IMR-90 (cell line): ENCODE measurements at regions not wholly inside any gene's neighbourhood (a gene's known extent, or its start where the extent isn't known, plus 50 kb on each side); places are given as distances from the start of the nearest gene placed in this dataset.

ENCODE experiments used
- ATAC-seq: fragments of 200-7000 bp; cut with Tn5 transposase; 2 replicates; pipeline ENCODE4 v1.9.1; 2020; ENCODE audit warnings: low read depth, mild to moderate bottlenecking, moderate library complexity
- BruUV-seq: library from RNA; stranded (reverse); fragments of 400-500 nt; replicated peaks from 2 replicates; lab custom pipeline; 2021; lab: Mats Ljungman, UMichigan
- CTCF ChIA-PET: fragments of 300-600 bp; formaldehyde crosslinking; extraction: SDS; loops from one replicate; lab custom pipeline; 2021; ENCODE audit warnings: antibody characterized with exemption; lab: Yijun Ruan, JAX
- POLR2A ChIA-PET: fragments of 300-600 bp; sonication (Branson Sonifier 250); formaldehyde crosslinking; loops from one replicate; lab custom pipeline; 2022; ENCODE audit warnings: antibody characterized with exemption; ENCODE audit not compliant: unreplicated experiment; lab: Charles Lee
- DNase-seq: peaks from one replicate; pipeline ENCODE4 v3.0.0; 2013
- H2AFZ ChIP-seq: replicated peaks from 2 replicates; pipeline ENCODE3; 2013; ENCODE audit warnings: low read length, mild to moderate bottlenecking; ENCODE audit not compliant: poor library complexity
- H2AK5ac ChIP-seq: 2 replicates; pipeline ENCODE4 v1.6.1; 2013; ENCODE audit warnings: low read depth, low read length, inconsistent platforms
- H2AK9ac ChIP-seq: replicated peaks from 2 replicates; pipeline ENCODE3; 2013; ENCODE audit warnings: mild to moderate bottlenecking, low read depth, low read length, moderate library complexity; ENCODE audit not compliant: poor library complexity
- H2BK120ac ChIP-seq: 2 replicates; pipeline ENCODE4 v1.6.1; 2013; ENCODE audit warnings: low read depth, low read length, inconsistent platforms
- H2BK15ac ChIP-seq: 3 replicates; pipeline ENCODE4 v1.6.1; 2013; ENCODE audit warnings: low read depth, low read length, inconsistent platforms
- H2BK20ac ChIP-seq: 2 replicates; pipeline ENCODE4 v1.6.1; 2013; ENCODE audit warnings: low read depth, mild to moderate bottlenecking, inconsistent platforms, low read length, moderate library complexity
- H2BK5ac ChIP-seq: 2 replicates; pipeline ENCODE4 v1.6.1; 2013; ENCODE audit warnings: mild to moderate bottlenecking, low read depth, low read length, inconsistent platforms; ENCODE audit not compliant: poor library complexity, severe bottlenecking
- H3K14ac ChIP-seq: replicated peaks from 2 replicates; pipeline ENCODE4 v1.6.1; 2013; ENCODE audit warnings: low read depth, low read length, inconsistent platforms
- H3K18ac ChIP-seq: 2 replicates; pipeline ENCODE4 v1.6.1; 2013; ENCODE audit warnings: low read depth, low read length, control low read depth
- H3K23ac ChIP-seq: 2 replicates; pipeline ENCODE4 v1.6.1; 2013; ENCODE audit warnings: low read depth, low read length, inconsistent platforms
- H3K27ac ChIP-seq: 2 replicates; pipeline ENCODE4 v1.5.1; 2013; ENCODE audit warnings: mild to moderate bottlenecking, control low read depth, low read length; ENCODE audit not compliant: insufficient read depth
- H3K27me3 ChIP-seq: 2 replicates; pipeline ENCODE4 v1.6.1; 2013; ENCODE audit warnings: low read length; ENCODE audit not compliant: control insufficient read depth, insufficient read depth
- H3K36me3 ChIP-seq: 2 replicates; pipeline ENCODE4 v1.6.1; 2013; ENCODE audit warnings: low read length, mixed read lengths; ENCODE audit not compliant: control insufficient read depth, insufficient read depth
- H3K4ac ChIP-seq: 2 replicates; pipeline ENCODE4 v1.6.1; 2013; ENCODE audit warnings: low read depth, low read length, inconsistent platforms
- H3K4me1 ChIP-seq: 2 replicates; pipeline ENCODE4 v1.6.1; 2013; ENCODE audit warnings: low read length, mixed read lengths; ENCODE audit not compliant: control insufficient read depth, insufficient read depth
- H3K4me2 ChIP-seq: 2 replicates; pipeline ENCODE4 v1.6.1; 2013; ENCODE audit warnings: low read depth, mild to moderate bottlenecking, control low read depth, low read length, moderate library complexity
- H3K4me3 ChIP-seq: 2 replicates; pipeline ENCODE4 v1.5.1; 2013; ENCODE audit warnings: low read depth, mild to moderate bottlenecking, control low read depth, low read length, moderate library complexity; ENCODE audit not compliant: insufficient read depth
- H3K56ac ChIP-seq: 2 replicates; pipeline ENCODE4 v1.6.1; 2013; ENCODE audit warnings: low read length, inconsistent platforms; ENCODE audit not compliant: insufficient read depth; ENCODE audit errors: extremely low read depth
- H3K79me1 ChIP-seq, 2 experiments: 2 replicates each; pipeline ENCODE4 v1.6.1; 2013; ENCODE audit warnings: low read length in 2 of 2, inconsistent platforms in 1 of 2, low read depth in 1 of 2
- H3K9ac ChIP-seq: 2 replicates; pipeline ENCODE4 v1.6.1; 2013; ENCODE audit warnings: low read depth, low read length, control low read depth
- H3K9me1 ChIP-seq: 2 replicates; pipeline ENCODE4 v1.6.1; 2013; ENCODE audit warnings: low read length, inconsistent platforms; ENCODE audit not compliant: insufficient read depth
- H3K9me3 ChIP-seq: 2 replicates; pipeline ENCODE4 v1.6.1; 2013; ENCODE audit warnings: low read length; ENCODE audit not compliant: control insufficient read depth, insufficient read depth
- H4K20me1 ChIP-seq: 2 replicates; pipeline ENCODE4 v1.6.1; 2013; ENCODE audit warnings: low read length, inconsistent platforms; ENCODE audit not compliant: insufficient read depth
- H4K5ac ChIP-seq: 2 replicates; pipeline ENCODE4 v1.6.1; 2013; ENCODE audit warnings: mild to moderate bottlenecking, low read depth, low read length, control low read depth
- H4K8ac ChIP-seq, 2 experiments: 2 replicates each; pipeline ENCODE4 v1.6.1; 2013; ENCODE audit warnings: low read depth in 2 of 2, low read length in 2 of 2, control low read depth in 1 of 2, inconsistent platforms in 1 of 2
- H4K91ac ChIP-seq: 2 replicates; pipeline ENCODE4 v1.6.1; 2013; ENCODE audit warnings: low read depth, low read length, inconsistent platforms; ENCODE audit not compliant: insufficient read depth
- BHLHE40 ChIP-seq: fragments of 150-350 bp; IDR thresholded peaks from 2 replicates; pipeline ENCODE4 v1.6.1; 2016; ENCODE audit warnings: mild to moderate bottlenecking, low read depth, low read length
- CEBPB ChIP-seq: IDR thresholded peaks from 2 replicates; pipeline ENCODE4 v1.6.1; 2012; ENCODE audit warnings: low read depth, low read length, improper control_type of control experiment
- CHD1 ChIP-seq: IDR thresholded peaks from 2 replicates; pipeline ENCODE4 v1.6.1; 2012; ENCODE audit warnings: low read depth, low read length, improper control_type of control experiment
- FOS ChIP-seq: fragments of 150-350 bp; IDR thresholded peaks from 2 replicates; pipeline ENCODE4 v1.6.1; 2016; ENCODE audit warnings: low read depth, low read length
- MAFK ChIP-seq: IDR thresholded peaks from 2 replicates; pipeline ENCODE4 v1.6.1; 2012; ENCODE audit warnings: low read depth, low read length, improper control_type of control experiment
- MAZ ChIP-seq: IDR thresholded peaks from 2 replicates; pipeline ENCODE4 v1.6.1; 2012; ENCODE audit warnings: low read depth, mild to moderate bottlenecking, low read length, improper control_type of control experiment, moderate library complexity, borderline replicate concordance
- MXI1 ChIP-seq: IDR thresholded peaks from 2 replicates; pipeline ENCODE4 v1.6.1; 2012; ENCODE audit warnings: low read depth, mild to moderate bottlenecking, low read length, moderate library complexity, borderline replicate concordance
- NFE2L2 ChIP-seq: fragments of 150-350 bp; IDR thresholded peaks from 2 replicates; pipeline ENCODE4 v1.6.1; 2016; ENCODE audit warnings: low read depth, mild to moderate bottlenecking, low read length
- POLR2A ChIP-seq: IDR thresholded peaks from 2 replicates; pipeline ENCODE4 v1.6.1; 2012; ENCODE audit warnings: mild to moderate bottlenecking, low read depth, low read length
- RAD21 ChIP-seq: IDR thresholded peaks from 2 replicates; pipeline ENCODE4 v1.6.1; 2012; ENCODE audit warnings: low read length, improper control_type of control experiment
- RCOR1 ChIP-seq: IDR thresholded peaks from 2 replicates; pipeline ENCODE4 v1.6.1; 2012; ENCODE audit warnings: mild to moderate bottlenecking, low read length, improper control_type of control experiment; ENCODE audit not compliant: insufficient replicate concordance
- RFX5 ChIP-seq: IDR thresholded peaks from 2 replicates; pipeline ENCODE4 v1.8.0; 2012; ENCODE audit warnings: low read depth, mild to moderate bottlenecking, low read length, moderate library complexity
- SMC3 ChIP-seq: fragments of 150-350 bp; IDR thresholded peaks from 2 replicates; pipeline ENCODE4 v1.6.1; 2016; ENCODE audit warnings: low read depth, mild to moderate bottlenecking, antibody characterized with exemption, low read length, moderate library complexity
- USF2 ChIP-seq: fragments of 150-350 bp; IDR thresholded peaks from 2 replicates; pipeline ENCODE4 v1.6.1; 2017; ENCODE audit warnings: mild to moderate bottlenecking, antibody characterized with exemption, low read length, low read depth
- WGBS, 2 experiments: methylation state at CpG; one replicate each; pipeline versions ENCODE4 v1.1.5 to v1.1.7; 2013; ENCODE audit warnings: missing lambda C conversion rate in 2 of 2; ENCODE audit not compliant: insufficient read length in 1 of 2; ENCODE audit errors: extremely low coverage in 2 of 2; 5-methylcytosine and 5-hydroxymethylcytosine counted together
- dilution Hi-C: fragments of 300-500 bp; cut with HindIII; formaldehyde crosslinking; loops from one replicate; pipeline ENCODE4 v1.14.3; 2018; ENCODE audit warnings: low sequenced_read_pairs; ENCODE audit not compliant: unreplicated experiment
- in situ Hi-C: fragments of 300-500 bp; cut with MboI; formaldehyde crosslinking; loops from 3 replicates; pipeline ENCODE4 v1.14.3; 2019; ENCODE audit warnings: low sequenced_read_pairs, inconsistent platforms, mixed read lengths
- intact Hi-C: fragments of 100-400 bp; cut with micrococcal nuclease; formaldehyde crosslinking; loops from 2 replicates; pipeline ENCODE4 v1.10.0; 2022
- TF ChIP-seq, protein P1 (sequence below): conservative IDR thresholded peaks from 2 replicates; pipeline ENCODE4 v1.5.1; 2012; ENCODE audit warnings: mild to moderate bottlenecking, low read depth, low read length, improper control_type of control experiment
- TF ChIP-seq, protein P2 (sequence below): fragments of 150-350 bp; IDR thresholded peaks from 2 replicates; pipeline ENCODE4 v1.6.1; 2016; ENCODE audit warnings: low read depth, mild to moderate bottlenecking, low read length, moderate library complexity, borderline replicate concordance

DNA sequence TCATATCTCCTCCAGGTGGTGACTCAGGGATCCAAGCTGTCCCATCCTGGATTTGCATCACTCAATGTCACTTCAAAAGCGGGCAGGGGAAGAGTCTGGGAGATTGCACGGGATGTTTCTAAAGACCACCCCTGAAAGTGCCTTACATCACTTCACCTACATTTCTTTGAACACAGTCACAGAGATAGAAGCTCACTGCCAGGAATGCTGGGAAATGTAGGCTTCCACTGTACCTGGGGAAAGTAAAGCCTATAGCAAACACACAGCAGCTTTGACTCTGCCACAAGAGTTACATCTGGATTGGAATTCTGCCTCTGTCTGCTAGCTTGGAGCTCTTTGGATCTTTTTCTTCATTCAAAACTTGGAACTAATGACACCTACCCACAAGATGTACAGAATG, 300.9 kb downstream of the WDR11 start:
- dilution Hi-C loops (no loop called here), in situ Hi-C loops (no loop called here), intact Hi-C loops (no loop called here)
- Histone ChIP-seq H4K8ac (no peak overlapping the region), H3K79me1 (no peaks in the 10 kb centered on the region), H3K14ac (no peak overlapping the region), H3K9me1 (no peaks in the 10 kb centered on the region), H2BK15ac (no peak overlapping the region), H2BK20ac (no peak overlapping the region), H2AK5ac (no peak overlapping the region), H2AFZ (no peak overlapping the region), H2AK9ac (no peak overlapping the region), H2BK5ac (no peak overlapping the region), H3K23ac (no peak overlapping the region), H3K36me3 (no peaks in the 10 kb centered on the region), H4K20me1 (no peaks in the 10 kb centered on the region), H3K9me3 (peaks cover 24% of the 10 kb centered on the region), H4K5ac (no peak overlapping the region), H3K4me3 (no peak overlapping the region), H2BK120ac (no peak overlapping the region), H3K18ac (no peak overlapping the region), H3K27ac (no peak overlapping the region), H3K27me3 (no peaks in the 10 kb centered on the region), H3K4me1 (no peaks in the 10 kb centered on the region), H3K9ac (no peak overlapping the region), H3K56ac (no peak overlapping the region), H3K4me2 (no peak overlapping the region), H3K4ac (no peak overlapping the region), H4K91ac (no peak overlapping the region)
- TF ChIP-seq NFE2L2 = no peak
- TF ChIP-seq MAFK = no peak
- no peak for TF ChIP-seq BHLHE40
- TF ChIP-seq FOS = no peak
- TF ChIP-seq CEBPB = no peak
- TF ChIP-seq, protein P1, sequence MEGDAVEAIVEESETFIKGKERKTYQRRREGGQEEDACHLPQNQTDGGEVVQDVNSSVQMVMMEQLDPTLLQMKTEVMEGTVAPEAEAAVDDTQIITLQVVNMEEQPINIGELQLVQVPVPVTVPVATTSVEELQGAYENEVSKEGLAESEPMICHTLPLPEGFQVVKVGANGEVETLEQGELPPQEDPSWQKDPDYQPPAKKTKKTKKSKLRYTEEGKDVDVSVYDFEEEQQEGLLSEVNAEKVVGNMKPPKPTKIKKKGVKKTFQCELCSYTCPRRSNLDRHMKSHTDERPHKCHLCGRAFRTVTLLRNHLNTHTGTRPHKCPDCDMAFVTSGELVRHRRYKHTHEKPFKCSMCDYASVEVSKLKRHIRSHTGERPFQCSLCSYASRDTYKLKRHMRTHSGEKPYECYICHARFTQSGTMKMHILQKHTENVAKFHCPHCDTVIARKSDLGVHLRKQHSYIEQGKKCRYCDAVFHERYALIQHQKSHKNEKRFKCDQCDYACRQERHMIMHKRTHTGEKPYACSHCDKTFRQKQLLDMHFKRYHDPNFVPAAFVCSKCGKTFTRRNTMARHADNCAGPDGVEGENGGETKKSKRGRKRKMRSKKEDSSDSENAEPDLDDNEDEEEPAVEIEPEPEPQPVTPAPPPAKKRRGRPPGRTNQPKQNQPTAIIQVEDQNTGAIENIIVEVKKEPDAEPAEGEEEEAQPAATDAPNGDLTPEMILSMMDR = no peak
- no peak for TF ChIP-seq RCOR1
- no peak for TF ChIP-seq MAZ
- TF ChIP-seq POLR2A = no peak
- TF ChIP-seq MXI1 = no peak
- no peak for TF ChIP-seq USF2
- no peak for TF ChIP-seq RAD21
- TF ChIP-seq RFX5 = no peak
- TF ChIP-seq CHD1 = no peak
- TF ChIP-seq SMC3 = no peak
- TF ChIP-seq, protein P2, sequence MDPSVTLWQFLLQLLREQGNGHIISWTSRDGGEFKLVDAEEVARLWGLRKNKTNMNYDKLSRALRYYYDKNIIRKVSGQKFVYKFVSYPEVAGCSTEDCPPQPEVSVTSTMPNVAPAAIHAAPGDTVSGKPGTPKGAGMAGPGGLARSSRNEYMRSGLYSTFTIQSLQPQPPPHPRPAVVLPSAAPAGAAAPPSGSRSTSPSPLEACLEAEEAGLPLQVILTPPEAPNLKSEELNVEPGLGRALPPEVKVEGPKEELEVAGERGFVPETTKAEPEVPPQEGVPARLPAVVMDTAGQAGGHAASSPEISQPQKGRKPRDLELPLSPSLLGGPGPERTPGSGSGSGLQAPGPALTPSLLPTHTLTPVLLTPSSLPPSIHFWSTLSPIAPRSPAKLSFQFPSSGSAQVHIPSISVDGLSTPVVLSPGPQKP = no peak
- ATAC-seq (no peak), DNase-seq (no peak)
- WGBS, 2 experiments = no CpG with 5 or more reads among the region's 2 CpGs
- no TSS peak for BruUV-seq
- ChIA-PET CTCF (no interaction called here), POLR2A (no interaction called here)
